GM12891 (cell line): ENCODE measurements at regions not wholly inside any gene's neighbourhood (a gene's known extent, or its start where the extent isn't known, plus 50 kb on each side); places are given as distances from the start of the nearest gene placed in this dataset.
"Not testable (repeated sequence)": the region's sequence is repeated elsewhere in the genome, so short reads cannot be mapped to it uniquely, and the experiment has no call there.

ENCODE experiments used
- DNase-seq: peaks from one replicate; pipeline ENCODE4 v3.0.0; 2011; ENCODE audit warnings: low spot score; ENCODE audit not compliant: insufficient read length
- FAIRE-seq: peaks from 2 replicates; lab custom pipeline; 2011; peaks lifted over from hg19 to GRCh38; lab: Jason Lieb, UNC
- PAX5 ChIP-seq: IDR thresholded peaks from 2 replicates; pipeline ENCODE4 v1.6.1; 2011; ENCODE audit warnings: low read length, moderate library complexity, mild to moderate bottlenecking; ENCODE audit not compliant: insufficient read depth, severe bottlenecking
- POLR2A ChIP-seq: IDR thresholded peaks from 2 replicates; pipeline ENCODE4 v1.6.1; 2011; ENCODE audit warnings: low read depth, low read length, control low read depth
- POLR2AphosphoS5 ChIP-seq: IDR thresholded peaks from 2 replicates; pipeline ENCODE4 v1.6.1; 2011; ENCODE audit warnings: low read depth, low read length, control low read depth
- POU2F2 ChIP-seq: IDR thresholded peaks from 2 replicates; pipeline ENCODE4 v1.6.1; 2011; ENCODE audit warnings: low read depth, mild to moderate bottlenecking, control low read depth, low read length, moderate library complexity
- SPI1 ChIP-seq: IDR thresholded peaks from 2 replicates; pipeline ENCODE4 v1.6.1; 2011; ENCODE audit warnings: low read depth, low read length, control low read depth
- TAF1 ChIP-seq: IDR thresholded peaks from 2 replicates; pipeline ENCODE4 v1.6.1; 2011; ENCODE audit warnings: low read depth, low read length, control low read depth

- DNase-seq: no peak
- FAIRE-seq: no peak
- TF ChIP-seq PAX5: no peak
- TF ChIP-seq POLR2A: no peak
- TF ChIP-seq SPI1: no peak
- no peak for TF ChIP-seq POU2F2
- no peak for TF ChIP-seq TAF1
Observed at GRCh38 chr17:20703781-20704180, 124.3 kb downstream of the CDRT15L2 start.

GRCh38 chr17:20705186-20705585 is 125.7 kb downstream of the CDRT15L2 start:
- not testable (repeated sequence) for FAIRE-seq, DNase-seq

GRCh38 chr17:20706751-20707373 is 127.3 kb downstream of the CDRT15L2 start:
- DNase-seq (no peak), FAIRE-seq (no peak)
- TF ChIP-seq TAF1 (no peak), POLR2A (no peak), POU2F2 (no peak), POLR2AphosphoS5 (no peak), PAX5 (no peak), SPI1 (no peak)

GRCh38 chr17:20708821-20709220 is 129.3 kb downstream of the CDRT15L2 start:
- not testable (repeated sequence) for DNase-seq

GRCh38 chr17:20716481-20716880 is 137.0 kb downstream of the CDRT15L2 start:
- DNase-seq, FAIRE-seq: not testable (repeated sequence)

More at GRCh38 chr17:20708821-20709220, 129.3 kb downstream of the CDRT15L2 start:
- FAIRE-seq: not testable (repeated sequence)

- DNase-seq (no peak), FAIRE-seq (no peak)
Observed at GRCh38 chr17:20721171-20721570, 141.6 kb downstream of the CDRT15L2 start.

GRCh38 chr17:20724391-20724790 is 144.9 kb downstream of the CDRT15L2 start:
- FAIRE-seq, DNase-seq: not testable (repeated sequence)

More at GRCh38 chr17:20721171-20721570, 141.6 kb downstream of the CDRT15L2 start:
- TF ChIP-seq POLR2A: no peak

GRCh38 chr17:20727201-20727600 is 147.7 kb downstream of the CDRT15L2 start:
- FAIRE-seq, DNase-seq: not testable (repeated sequence)

GRCh38 chr17:20728181-20728580 is 148.7 kb downstream of the CDRT15L2 start:
- FAIRE-seq (no peak), DNase-seq (no peak)
- TF ChIP-seq POU2F2: no peak
- no peak for TF ChIP-seq SPI1
- TF ChIP-seq TAF1: no peak
- no peak for TF ChIP-seq POLR2AphosphoS5
- no peak for TF ChIP-seq POLR2A
- no peak for TF ChIP-seq PAX5

GRCh38 chr17:20731131-20731530 is 151.6 kb downstream of the CDRT15L2 start:
- not testable (repeated sequence) for FAIRE-seq, DNase-seq

GRCh38 chr17:20733923-20734322 is 154.4 kb downstream of the CDRT15L2 start:
- DNase-seq (no peak), FAIRE-seq (no peak)
- TF ChIP-seq POU2F2: no peak
- TF ChIP-seq TAF1: no peak
- TF ChIP-seq POLR2A: no peak
- TF ChIP-seq PAX5: no peak
- TF ChIP-seq POLR2AphosphoS5: no peak
- no peak for TF ChIP-seq SPI1

GRCh38 chr17:20735796-20736195 is 156.3 kb downstream of the CDRT15L2 start:
- TF ChIP-seq SPI1 (no peak), TAF1 (no peak), POU2F2 (no peak), PAX5 (no peak), POLR2AphosphoS5 (no peak), POLR2A (no peak)
- no peak for DNase-seq
- FAIRE-seq: no peak

- not testable (repeated sequence) for DNase-seq
- peak; percentile 79 for FAIRE-seq
Observed at GRCh38 chr17:20737636-20738035, 158.1 kb downstream of the CDRT15L2 start.
